ENCODE measurements at regions not wholly inside any gene's neighbourhood (a gene's known extent, or its start where the extent isn't known, plus 50 kb on each side); places are given as distances from the start of the nearest gene placed in this dataset.

DNA sequence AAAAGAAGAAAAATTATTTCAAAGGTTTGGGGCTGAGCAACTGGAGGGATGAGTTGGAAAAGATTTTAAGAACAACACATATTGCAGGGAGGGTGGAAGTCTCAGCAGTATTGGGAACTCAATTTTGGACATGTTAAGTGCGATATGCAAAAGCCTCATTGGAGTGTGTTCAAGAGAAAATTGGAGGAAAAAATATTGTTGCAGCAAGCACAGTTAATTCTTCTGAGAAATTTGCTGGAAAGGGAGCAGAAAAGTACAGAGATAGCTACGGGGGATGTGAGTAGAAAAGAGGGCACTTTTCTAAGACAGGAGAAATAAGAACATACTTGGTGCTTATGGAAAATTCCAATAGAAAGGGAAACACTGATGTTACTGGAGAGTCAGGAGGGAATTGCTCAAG is 59.8 kb upstream of the MAGI2 start:
- TF ChIP-seq, protein P1, sequence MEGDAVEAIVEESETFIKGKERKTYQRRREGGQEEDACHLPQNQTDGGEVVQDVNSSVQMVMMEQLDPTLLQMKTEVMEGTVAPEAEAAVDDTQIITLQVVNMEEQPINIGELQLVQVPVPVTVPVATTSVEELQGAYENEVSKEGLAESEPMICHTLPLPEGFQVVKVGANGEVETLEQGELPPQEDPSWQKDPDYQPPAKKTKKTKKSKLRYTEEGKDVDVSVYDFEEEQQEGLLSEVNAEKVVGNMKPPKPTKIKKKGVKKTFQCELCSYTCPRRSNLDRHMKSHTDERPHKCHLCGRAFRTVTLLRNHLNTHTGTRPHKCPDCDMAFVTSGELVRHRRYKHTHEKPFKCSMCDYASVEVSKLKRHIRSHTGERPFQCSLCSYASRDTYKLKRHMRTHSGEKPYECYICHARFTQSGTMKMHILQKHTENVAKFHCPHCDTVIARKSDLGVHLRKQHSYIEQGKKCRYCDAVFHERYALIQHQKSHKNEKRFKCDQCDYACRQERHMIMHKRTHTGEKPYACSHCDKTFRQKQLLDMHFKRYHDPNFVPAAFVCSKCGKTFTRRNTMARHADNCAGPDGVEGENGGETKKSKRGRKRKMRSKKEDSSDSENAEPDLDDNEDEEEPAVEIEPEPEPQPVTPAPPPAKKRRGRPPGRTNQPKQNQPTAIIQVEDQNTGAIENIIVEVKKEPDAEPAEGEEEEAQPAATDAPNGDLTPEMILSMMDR (conservative IDR thresholded peaks at IDR 0.05; ENCODE audit: low read length): no peak
- TF ChIP-seq EZH2phosphoT487 (IDR thresholded peaks at IDR 0.05; ENCODE audit: borderline replicate concordance): no peak
